K562 (cell line): ENCODE measurements at regions not wholly inside any gene's neighbourhood (a gene's known extent, or its start where the extent isn't known, plus 50 kb on each side); places are given as distances from the start of the nearest gene placed in this dataset.

ENCODE experiments used
- ATAC-seq: fragments of 200-7000 bp; cut with Tn5 transposase; 3 replicates; pipeline ENCODE4 v1.9.1; 2020; ENCODE audit warnings: moderate library complexity
- BruUV-seq: library from RNA; stranded (reverse); fragments of 400-500 nt; replicated peaks from 2 replicates; lab custom pipeline; 2021; lab: Mats Ljungman, UMichigan
- CTCF ChIA-PET: fragments of 300-600 bp; formaldehyde crosslinking; extraction: SDS; loops from one replicate; lab custom pipeline; 2021; ENCODE audit warnings: low intra/inter-chr PET ratio; lab: Yijun Ruan, JAX
- POLR2A ChIA-PET: fragments of 300-600, 350-650 bp; sonication (Branson Sonifier 250); formaldehyde crosslinking; extraction: SDS; loops from one replicate; lab custom pipeline; 2021; ENCODE audit warnings: antibody characterized with exemption, inconsistent platforms; lab: Yijun Ruan, JAX
- DNase-seq, 4 experiments: peaks; one replicate each; pipeline versions ENCODE4 v3.0.0 to v3.0.0-alpha.2; 2011 to 2018; ENCODE audit warnings: low spot score in 3 of 4, mixed read lengths in 3 of 4; ENCODE audit errors: extremely low read depth in 1 of 4
- FAIRE-seq: peaks from 2 replicates; lab custom pipeline; 2011; peaks lifted over from hg19 to GRCh38; lab: Jason Lieb, UNC
- H2AFZ ChIP-seq: 2 replicates; pipeline ENCODE4 v1.6.0; 2011; ENCODE audit warnings: low read depth, low read length, control low read depth, inconsistent platforms
- H3K27ac ChIP-seq: fragments of 200-600 bp; 3 replicates; pipeline ENCODE4 v1.8.0; 2011; ENCODE audit warnings: low read depth, mild to moderate bottlenecking, control low read depth, inconsistent platforms, low read length, moderate library complexity, mixed read lengths; ENCODE audit errors: extremely low read depth
- H3K27me3 ChIP-seq, 2 experiments: fragments of 300-600 bp in 1 of 2; 2 replicates in 1 of 2; 3 replicates in 1 of 2; pipeline versions ENCODE4 v1.6.0 to v1.8.0; 2011; ENCODE audit warnings: inconsistent platforms in 2 of 2, low read length in 2 of 2, mild to moderate bottlenecking in 1 of 2, mixed read lengths in 1 of 2, moderate library complexity in 1 of 2; ENCODE audit not compliant: control insufficient read depth in 2 of 2, insufficient read depth in 2 of 2
- H3K36me3 ChIP-seq: fragments of 300-600 bp; 3 replicates; pipeline ENCODE4 v1.8.0; 2011; ENCODE audit warnings: mild to moderate bottlenecking, low read length, inconsistent platforms; ENCODE audit not compliant: control insufficient read depth, insufficient read depth
- H3K4me1 ChIP-seq, 2 experiments: fragments of 200-600 bp in 1 of 2; replicated peaks in 1 of 2; 2 replicates in 1 of 2; 3 replicates in 1 of 2; pipeline versions ENCODE4 v1.5.1 to v1.8.0; 2011; ENCODE audit warnings: inconsistent platforms in 2 of 2, low read length in 2 of 2, mild to moderate bottlenecking in 1 of 2, mixed read lengths in 1 of 2, moderate library complexity in 1 of 2; ENCODE audit not compliant: control insufficient read depth in 2 of 2, insufficient read depth in 2 of 2
- H3K4me2 ChIP-seq: 2 replicates; pipeline ENCODE4 v1.6.1; 2011; ENCODE audit warnings: low read length, control low read depth, inconsistent platforms, mixed read lengths; ENCODE audit not compliant: insufficient read depth
- H3K4me3 ChIP-seq: fragments of 200-600 bp; sonication (generic), shearing (Covaris generic); 2 replicates; pipeline ENCODE4 v1.5.1; 2016; ENCODE audit warnings: control low read depth, inconsistent platforms
- H3K79me2 ChIP-seq: fragments of 200-600 bp; 3 replicates; pipeline ENCODE4 v1.8.0; 2011; ENCODE audit warnings: low read length, inconsistent platforms; ENCODE audit not compliant: control insufficient read depth, insufficient read depth
- H3K9ac ChIP-seq, 2 experiments: 2 replicates each; pipeline versions ENCODE4 v1.6.0 to v1.6.1; 2011; ENCODE audit warnings: low read depth in 2 of 2, low read length in 2 of 2, control low read depth in 1 of 2, inconsistent platforms in 1 of 2, mild to moderate bottlenecking in 1 of 2, mixed read lengths in 1 of 2; ENCODE audit not compliant: insufficient read depth in 1 of 2
- H3K9me1 ChIP-seq: one replicate; pipeline ENCODE4 v1.6.0; 2011; ENCODE audit warnings: inconsistent platforms, mild to moderate bottlenecking, low read length, moderate library complexity; ENCODE audit not compliant: control insufficient read depth, insufficient read depth
- H3K9me3 ChIP-seq: replicated peaks from 2 replicates; pipeline ENCODE4 v1.5.1; 2011; ENCODE audit warnings: low read depth, low read length, inconsistent platforms; ENCODE audit not compliant: control insufficient read depth, insufficient read depth
- H4K20me1 ChIP-seq: replicated peaks from 2 replicates; pipeline ENCODE4 v1.6.1; 2011; ENCODE audit warnings: low read length, inconsistent platforms, mixed read lengths; ENCODE audit not compliant: control insufficient read depth, insufficient read depth
- ATF1 ChIP-seq, 2 experiments: fragments of 450-650 bp in 1 of 2; IDR thresholded peaks; 2 replicates each; pipeline ENCODE4 v1.6.1; 2016; ENCODE audit warnings: missing compliant biosample characterization in 1 of 2, missing genetic modification characterization in 1 of 2
- CBX5 ChIP-seq: IDR thresholded peaks from 2 replicates; pipeline ENCODE4 v1.6.1; 2014; ENCODE audit warnings: low read depth, borderline replicate concordance
- CCNT2 ChIP-seq: IDR thresholded peaks from 2 replicates; pipeline ENCODE4 v1.6.1; 2011; ENCODE audit warnings: borderline replicate concordance, low read depth, mild to moderate bottlenecking, moderate library complexity, mixed read lengths, low read length; ENCODE audit not compliant: insufficient read length; ENCODE audit errors: extremely low read depth
- CEBPG ChIP-seq, 3 experiments: fragments of 200-800 bp in 1 of 3; sonication (Bioruptor generic) in 1 of 3; sonication (generic) in 1 of 3; formaldehyde crosslinking in 1 of 3; IDR thresholded peaks in 2 of 3; conservative IDR thresholded peaks in 1 of 3; 2 replicates each; pipeline versions ENCODE4 v1.6.1 to v1.8.0; 2016 to 2022; ENCODE audit warnings: missing compliant biosample characterization in 2 of 3, missing genetic modification characterization in 2 of 3, mild to moderate bottlenecking in 1 of 3, missing genetic modification reagents in 1 of 3
- HIVEP1 ChIP-seq: fragments of 250-450 bp; sonication (Bioruptor Pico); IDR thresholded peaks from 2 replicates; pipeline ENCODE4 v1.4.0; 2020; ENCODE audit warnings: mild to moderate bottlenecking
- KDM2B ChIP-seq: fragments of 250-450 bp; sonication (Bioruptor Pico); IDR thresholded peaks from 2 replicates; pipeline ENCODE4 v1.8.0; 2021; ENCODE audit warnings: mild to moderate bottlenecking, moderate library complexity
- MAFK ChIP-seq: IDR thresholded peaks from 2 replicates; pipeline ENCODE4 v1.6.1; 2011; ENCODE audit warnings: low read length, improper control_type of control experiment
- MIER1 ChIP-seq: fragments of 450-650 bp; IDR thresholded peaks from 2 replicates; pipeline ENCODE4 v1.6.1; 2016; ENCODE audit warnings: antibody characterized with exemption, mild to moderate bottlenecking, low read depth
- NEUROD1 ChIP-seq: fragments of 150-350 bp; IDR thresholded peaks from 2 replicates; pipeline ENCODE4 v1.6.1; 2014; ENCODE audit warnings: borderline replicate concordance, low read length, low read depth; ENCODE audit not compliant: partially characterized antibody
- POLR2H ChIP-seq: IDR thresholded peaks from 2 replicates; pipeline ENCODE4 v1.6.1; 2016; ENCODE audit warnings: missing genetic modification characterization, low read depth, mild to moderate bottlenecking, control low read depth, missing compliant biosample characterization, moderate library complexity
- RBM34 ChIP-seq: fragments of 200-400 bp; formaldehyde crosslinking; IDR thresholded peaks from 2 replicates; pipeline ENCODE4 v1.6.1; 2018; ENCODE audit warnings: low read length, borderline replicate concordance; ENCODE audit not compliant: insufficient read depth
- RBM39 ChIP-seq: fragments of 200-400 bp; formaldehyde crosslinking; optimal IDR thresholded peaks from 2 replicates; pipeline ENCODE3; 2018; ENCODE audit warnings: low read depth, low read length
- SLC30A9 ChIP-seq: fragments of 250-450 bp; sonication (Bioruptor Pico); IDR thresholded peaks from 2 replicates; pipeline ENCODE4 v1.8.0; 2022; ENCODE audit warnings: mild to moderate bottlenecking, moderate library complexity
- SMC3 ChIP-seq: conservative IDR thresholded peaks from 2 replicates; pipeline ENCODE4 v1.6.1; 2011; ENCODE audit warnings: low read depth, low read length, improper control_type of control experiment; ENCODE audit not compliant: insufficient read depth
- ZNF445 ChIP-seq: fragments of 250-450 bp; sonication (Bioruptor Pico); IDR thresholded peaks from 2 replicates; pipeline ENCODE4 v1.4.0; 2020; ENCODE audit warnings: low read depth, mild to moderate bottlenecking, moderate library complexity
- ZNF695 ChIP-seq: fragments of 450-650 bp; formaldehyde crosslinking; IDR thresholded peaks from 2 replicates; pipeline ENCODE4 v1.4.0; 2020; ENCODE audit warnings: mild to moderate bottlenecking, moderate library complexity
- WGBS: fragments of 100-300 bp; shearing (Covaris generic); methylation state at CpG from one replicate; pipeline ENCODE4 v1.1.6; 2016; ENCODE audit warnings: low coverage, mixed read lengths; ENCODE audit not compliant: insufficient coverage; ENCODE audit errors: missing lambda C conversion rate; 5-methylcytosine and 5-hydroxymethylcytosine counted together
- in situ Hi-C: fragments of 300-500 bp; cut with MboI; formaldehyde crosslinking; loops from 4 replicates; pipeline ENCODE4 v1.15.0; 2018; ENCODE audit warnings: inconsistent platforms, mixed read lengths
- intact Hi-C: fragments of 100-400 bp; cut with micrococcal nuclease; formaldehyde crosslinking; loops from 2 replicates; pipeline ENCODE4 v1.14.2; 2022
- TF ChIP-seq, protein P1 (sequence below): sonication (generic); formaldehyde crosslinking; IDR thresholded peaks from 2 replicates; pipeline ENCODE4 v1.5.0; 2020; ENCODE audit warnings: missing genetic modification reagents

DNA sequence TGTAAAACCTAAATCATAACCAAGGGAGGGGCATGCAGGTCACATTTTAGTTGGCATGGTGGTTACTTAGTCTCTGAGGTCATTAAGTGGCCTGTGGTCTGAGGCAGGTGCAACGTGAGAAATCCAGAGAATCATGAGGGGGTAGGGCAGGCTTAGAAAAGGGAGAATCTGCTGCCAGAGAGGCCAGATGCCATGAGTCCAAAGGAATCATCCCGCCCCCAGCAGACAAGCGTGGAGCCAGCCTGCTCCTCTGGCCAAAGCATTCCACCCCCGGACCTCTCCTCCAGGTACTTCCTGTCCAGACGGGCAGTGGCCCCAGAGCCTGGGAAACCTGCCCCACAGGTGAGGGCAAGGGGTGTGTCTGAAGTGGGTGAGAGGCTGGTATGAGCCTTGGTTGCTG lies 196.4 kb upstream of the ZNF32 start:
- POLR2A ChIA-PET = no interaction called here
- CTCF ChIA-PET = no interaction called here
- Histone ChIP-seq H3K27me3 (peaks cover 0 to 10% of the 10 kb centered on the region in 2 experiments; a peak in 1 of 5 replicates), H3K27ac (no peak overlapping the region), H3K9me3 (no peaks in the 10 kb centered on the region), H3K4me2 (no peak overlapping the region), H2AFZ (no peak overlapping the region), H3K36me3 (no peaks in the 10 kb centered on the region), H3K4me3 (no peak overlapping the region), H3K4me1 (no peaks in the 10 kb centered on the region), H3K9me1 (no peaks in the 10 kb centered on the region), H3K9ac (no peak overlapping the region), H3K79me2 (no peaks in the 10 kb centered on the region), H4K20me1 (peaks cover 4% of the 10 kb centered on the region; the same call in 1 of the 2 replicates)
- no peak for FAIRE-seq
- BruUV-seq = no TSS peak
- intact Hi-C loops = no loop called here
- no peak for TF ChIP-seq HIVEP1 (CRISPR knock-in tag)
- TF ChIP-seq NEUROD1 = no peak
- no peak for TF ChIP-seq RBM34
- TF ChIP-seq MIER1 = no peak
- TF ChIP-seq CBX5 = no peak
- no peak for TF ChIP-seq KDM2B (CRISPR knock-in tag)
- no peak for TF ChIP-seq ATF1 (CRISPR knock-in tag; IDR thresholded peaks at IDR 0.05)
- no peak for TF ChIP-seq ATF1 (tag; IDR thresholded peaks at IDR 0.05)
- no peak for TF ChIP-seq MAFK
- no peak for TF ChIP-seq CCNT2
- TF ChIP-seq, protein P1, sequence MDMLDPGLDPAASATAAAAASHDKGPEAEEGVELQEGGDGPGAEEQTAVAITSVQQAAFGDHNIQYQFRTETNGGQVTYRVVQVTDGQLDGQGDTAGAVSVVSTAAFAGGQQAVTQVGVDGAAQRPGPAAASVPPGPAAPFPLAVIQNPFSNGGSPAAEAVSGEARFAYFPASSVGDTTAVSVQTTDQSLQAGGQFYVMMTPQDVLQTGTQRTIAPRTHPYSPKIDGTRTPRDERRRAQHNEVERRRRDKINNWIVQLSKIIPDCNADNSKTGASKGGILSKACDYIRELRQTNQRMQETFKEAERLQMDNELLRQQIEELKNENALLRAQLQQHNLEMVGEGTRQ (CRISPR knock-in tag) = no peak
- TF ChIP-seq POLR2H (tag) = no peak
- no peak for TF ChIP-seq ZNF695
- no peak for TF ChIP-seq RBM39
- TF ChIP-seq CEBPG (CRISPR knock-in tag; IDR thresholded peaks at IDR 0.05) = no peak
- TF ChIP-seq CEBPG (tag; conservative IDR thresholded peaks at IDR 0.05 in 1 of 2, IDR thresholded peaks at IDR 0.05 in 1 of 2) = no peak
- TF ChIP-seq SMC3 = no peak
- no peak for TF ChIP-seq ZNF445 (CRISPR knock-in tag)
- no peak for TF ChIP-seq SLC30A9 (CRISPR knock-in tag)
- in situ Hi-C loops = no loop called here
- ATAC-seq = no peak
- 2% methylated on average over 5 of the region's 5 CpGs for WGBS
- no peak for DNase-seq
